ENCODE measurements at regions not wholly inside any gene's neighbourhood (a gene's known extent, or its start where the extent isn't known, plus 50 kb on each side); places are given as distances from the start of the nearest gene placed in this dataset.

GRCh38 chr3:8050283-8050682 is 451.3 kb upstream of the LMCD1 start:
- ChIA-PET CTCF (no interaction called here), POLR2A (ENCODE audit: unreplicated experiment) (no interaction called here)
- H3K4me2 ChIP-seq (ENCODE audit: low read depth, low read length): no peak overlapping the region
- H3K79me1 ChIP-seq (ENCODE audit: low read depth in 1 of 2, low read length in 2 of 2): no peaks in the 10 kb centered on the region
- TF ChIP-seq NFE2L2 (IDR thresholded peaks at IDR 0.05; ENCODE audit: low read depth, low read length) (no peak), MAFK (IDR thresholded peaks at IDR 0.05; ENCODE audit: low read depth, low read length) (no peak), BHLHE40 (IDR thresholded peaks at IDR 0.05; ENCODE audit: low read depth, low read length) (no peak), MAZ (IDR thresholded peaks at IDR 0.05; ENCODE audit: borderline replicate concordance, low read depth, low read length) (no peak), SMC3 (IDR thresholded peaks at IDR 0.05; ENCODE audit: low read depth, low read length) (no peak)
- TF ChIP-seq, protein P1, sequence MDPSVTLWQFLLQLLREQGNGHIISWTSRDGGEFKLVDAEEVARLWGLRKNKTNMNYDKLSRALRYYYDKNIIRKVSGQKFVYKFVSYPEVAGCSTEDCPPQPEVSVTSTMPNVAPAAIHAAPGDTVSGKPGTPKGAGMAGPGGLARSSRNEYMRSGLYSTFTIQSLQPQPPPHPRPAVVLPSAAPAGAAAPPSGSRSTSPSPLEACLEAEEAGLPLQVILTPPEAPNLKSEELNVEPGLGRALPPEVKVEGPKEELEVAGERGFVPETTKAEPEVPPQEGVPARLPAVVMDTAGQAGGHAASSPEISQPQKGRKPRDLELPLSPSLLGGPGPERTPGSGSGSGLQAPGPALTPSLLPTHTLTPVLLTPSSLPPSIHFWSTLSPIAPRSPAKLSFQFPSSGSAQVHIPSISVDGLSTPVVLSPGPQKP (IDR thresholded peaks at IDR 0.05; ENCODE audit: borderline replicate concordance, low read depth, low read length): no peak
- TF ChIP-seq, protein P2, sequence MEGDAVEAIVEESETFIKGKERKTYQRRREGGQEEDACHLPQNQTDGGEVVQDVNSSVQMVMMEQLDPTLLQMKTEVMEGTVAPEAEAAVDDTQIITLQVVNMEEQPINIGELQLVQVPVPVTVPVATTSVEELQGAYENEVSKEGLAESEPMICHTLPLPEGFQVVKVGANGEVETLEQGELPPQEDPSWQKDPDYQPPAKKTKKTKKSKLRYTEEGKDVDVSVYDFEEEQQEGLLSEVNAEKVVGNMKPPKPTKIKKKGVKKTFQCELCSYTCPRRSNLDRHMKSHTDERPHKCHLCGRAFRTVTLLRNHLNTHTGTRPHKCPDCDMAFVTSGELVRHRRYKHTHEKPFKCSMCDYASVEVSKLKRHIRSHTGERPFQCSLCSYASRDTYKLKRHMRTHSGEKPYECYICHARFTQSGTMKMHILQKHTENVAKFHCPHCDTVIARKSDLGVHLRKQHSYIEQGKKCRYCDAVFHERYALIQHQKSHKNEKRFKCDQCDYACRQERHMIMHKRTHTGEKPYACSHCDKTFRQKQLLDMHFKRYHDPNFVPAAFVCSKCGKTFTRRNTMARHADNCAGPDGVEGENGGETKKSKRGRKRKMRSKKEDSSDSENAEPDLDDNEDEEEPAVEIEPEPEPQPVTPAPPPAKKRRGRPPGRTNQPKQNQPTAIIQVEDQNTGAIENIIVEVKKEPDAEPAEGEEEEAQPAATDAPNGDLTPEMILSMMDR (conservative IDR thresholded peaks at IDR 0.05; ENCODE audit: low read depth, low read length): no peak
- H2AK9ac ChIP-seq (replicated peaks; ENCODE audit: low read depth, low read length, poor library complexity): no peak overlapping the region
- no TSS peak for BruUV-seq (replicated peaks)
- no CpG with 5 or more reads among the region's 2 CpGs for WGBS, 2 experiments (ENCODE audit: extremely low coverage in 2 of 2, insufficient read length in 1 of 2)
- no peak overlapping the region for H3K4ac ChIP-seq (ENCODE audit: low read depth, low read length)
- H3K56ac ChIP-seq (ENCODE audit: extremely low read depth, insufficient read depth, low read length): no peak overlapping the region
- no peaks in the 10 kb centered on the region for H3K4me1 ChIP-seq (ENCODE audit: control insufficient read depth, insufficient read depth, low read length)
- no peak for DNase-seq
- H3K18ac ChIP-seq (ENCODE audit: low read depth, low read length): no peak overlapping the region
- H4K5ac ChIP-seq (ENCODE audit: low read depth, low read length): no peak overlapping the region
- H2BK20ac ChIP-seq (ENCODE audit: low read depth, low read length): no peak overlapping the region
- H3K23ac ChIP-seq (ENCODE audit: low read depth, low read length): no peak overlapping the region
- no peak overlapping the region for H3K4me3 ChIP-seq (ENCODE audit: insufficient read depth, low read depth, low read length)
- no peak for ATAC-seq (ENCODE audit: low read depth)
- H2BK120ac ChIP-seq (ENCODE audit: low read depth, low read length): no peak overlapping the region
- no peaks in the 10 kb centered on the region for H3K27me3 ChIP-seq (ENCODE audit: control insufficient read depth, insufficient read depth, low read length)
- no peaks in the 10 kb centered on the region for H3K9me1 ChIP-seq (ENCODE audit: insufficient read depth, low read length)
- dilution Hi-C loops (cut with HindIII; ENCODE audit: low sequenced_read_pairs, unreplicated experiment) (no loop called here), intact Hi-C loops (cut with micrococcal nuclease) (no loop called here), in situ Hi-C loops (cut with MboI; ENCODE audit: low sequenced_read_pairs) (no loop called here)
- no peak overlapping the region for H2AK5ac ChIP-seq (ENCODE audit: low read depth, low read length)
- H2BK5ac ChIP-seq (ENCODE audit: low read depth, low read length, poor library complexity, severe bottlenecking): no peak overlapping the region
- no peak overlapping the region for H4K91ac ChIP-seq (ENCODE audit: insufficient read depth, low read depth, low read length)
- no peak overlapping the region for H3K27ac ChIP-seq (ENCODE audit: insufficient read depth, low read length)
- H2AFZ ChIP-seq (replicated peaks; ENCODE audit: low read length, poor library complexity): no peak overlapping the region
- no peak overlapping the region for H4K8ac ChIP-seq (ENCODE audit: low read depth in 2 of 2, low read length in 2 of 2)
- no peak overlapping the region for H3K14ac ChIP-seq (replicated peaks; ENCODE audit: low read depth, low read length)
- H3K9ac ChIP-seq (ENCODE audit: low read depth, low read length): no peak overlapping the region
- H3K36me3 ChIP-seq (ENCODE audit: control insufficient read depth, insufficient read depth, low read length): no peaks in the 10 kb centered on the region
- H3K9me3 ChIP-seq (ENCODE audit: control insufficient read depth, insufficient read depth, low read length): peaks cover 4% of the 10 kb centered on the region
- no peaks in the 10 kb centered on the region for H4K20me1 ChIP-seq (ENCODE audit: insufficient read depth, low read length)
- H2BK15ac ChIP-seq (ENCODE audit: low read depth, low read length): no peak overlapping the region

All from IMR-90 (cell line).